ENCODE measurements at regions not wholly inside any gene's neighbourhood (a gene's known extent, or its start where the extent isn't known, plus 50 kb on each side); places are given as distances from the start of the nearest gene placed in this dataset.

- peak; percentile 32 to 90 (median 80) for ATAC-seq
Observed at GRCh38 chr1:244322791-244323521, 128.8 kb downstream of the ADSS2 start.

GRCh38 chr1:244324176-244324883 is 127.4 kb downstream of the ADSS2 start:
- Histone ChIP-seq H3K36me3 (no peaks in the 10 kb centered on the region), H3K27me3 (no peaks in the 10 kb centered on the region), H3K4me3 (peak overlapping the region in 2 of 12 donors; percentile 1 to 41), H3K27ac (peak overlapping the region in 2 of 12 donors; percentile 41 to 88), H3K9me3 (peaks cover 0 to 25% (median 5%) of the 10 kb centered on the region in 12 donors), H3K4me1 (peaks cover 0 to 55% (median 2%) of the 10 kb centered on the region in 12 donors)
- 91 to 94% (median 93%) methylated on average over 8 of the region's 8 CpGs for WGBS, 4 donors
- no peak for DNase-seq
- no peak for ATAC-seq
- intact Hi-C loops (cut with DNase I) = no loop called here
- TF ChIP-seq CTCF (IDR thresholded peaks at IDR 0.05) (no peak), POLR2A (IDR thresholded peaks at IDR 0.05) (no peak)

More at GRCh38 chr1:244322791-244323521, 128.8 kb downstream of the ADSS2 start:
- intact Hi-C loops (cut with DNase I) = no loop called here
- Histone ChIP-seq H3K27ac (peak overlapping the region in 9 of 12 donors; percentile 26 to 88 (median 66)), H3K4me3 (peak overlapping the region in 2 of 12 donors; percentile 19 to 22), H3K9me3 (peaks cover 0 to 11% (median 1%) of the 10 kb centered on the region in 12 donors), H3K27me3 (no peaks in the 10 kb centered on the region), H3K36me3 (no peaks in the 10 kb centered on the region), H3K4me1 (peaks cover 0 to 67% (median 2%) of the 10 kb centered on the region in 12 donors)
- whole genome bisulfite sequencing, 4 donors = 36 to 60% (median 41%) methylated on average over 6 of the region's 6 CpGs
- TF ChIP-seq POLR2A (IDR thresholded peaks at IDR 0.05) (no peak), CTCF (IDR thresholded peaks at IDR 0.05) (no peak)
- DNase-seq = peak in 1 of 5 donors; percentile 43

GRCh38 chr1:244325056-244325758 is 126.5 kb downstream of the ADSS2 start:
- ATAC-seq (peak in 2 of 4 donors; percentile 46 to 56), DNase-seq (no peak)
- no peak for TF ChIP-seq CTCF (IDR thresholded peaks at IDR 0.05)
- TF ChIP-seq POLR2A (IDR thresholded peaks at IDR 0.05) = no peak
- H3K4me3 ChIP-seq = peak overlapping the region in 2 of 12 donors; percentile 1 to 41
- 52 to 68% (median 58%) methylated on average over 8 of the region's 8 CpGs for WGBS, 4 donors
- peaks cover 0 to 51% (median 2%) of the 10 kb centered on the region in 12 donors for H3K4me1 ChIP-seq
- intact Hi-C loops (cut with DNase I) = no loop called here
- peak overlapping the region in 1 of 12 donors; percentile 88 for H3K27ac ChIP-seq
- H3K9me3 ChIP-seq = peaks cover 0 to 25% (median 5%) of the 10 kb centered on the region in 12 donors
- H3K27me3 ChIP-seq = no peaks in the 10 kb centered on the region
- H3K36me3 ChIP-seq = no peaks in the 10 kb centered on the region
